ENCODE measurements at regions not wholly inside any gene's neighbourhood (a gene's known extent, or its start where the extent isn't known, plus 50 kb on each side); places are given as distances from the start of the nearest gene placed in this dataset.
"Not testable (repeated sequence)": the region's sequence is repeated elsewhere in the genome, so short reads cannot be mapped to it uniquely, and the experiment has no call there.

GRCh38 chr3:153221748-153222162 lies 59.7 kb downstream of the RAP2B start:
- peak; percentile 52 to 61 for DNase-seq (ENCODE audit: low read depth in 2 of 2)

- not testable (repeated sequence) for DNase-seq (ENCODE audit: low read depth in 2 of 2)
Observed at GRCh38 chr3:153226877-153227276, 64.9 kb downstream of the RAP2B start.

DNA sequence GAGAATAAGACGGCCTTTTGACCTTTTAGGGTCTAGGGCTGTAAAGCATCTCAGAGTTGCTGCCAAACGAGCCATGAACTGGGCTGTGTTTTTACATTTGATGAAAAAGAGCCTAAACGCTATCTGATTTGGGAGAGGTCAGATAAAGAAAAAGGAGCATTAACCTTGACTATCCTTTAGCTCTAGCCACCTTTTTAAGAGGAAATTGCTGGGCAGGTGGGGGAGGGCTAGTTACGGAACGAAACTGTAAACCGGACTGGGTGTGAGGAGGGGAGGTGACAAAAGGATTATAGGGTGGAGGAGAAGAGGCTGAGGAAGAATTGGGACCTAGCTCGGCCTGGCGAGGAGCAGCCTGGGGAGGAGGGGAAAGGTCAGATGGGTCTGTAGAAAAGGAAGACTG lies 68.4 kb downstream of the RAP2B start:
- not testable (repeated sequence) for DNase-seq (ENCODE audit: low read depth in 2 of 2)

DNA sequence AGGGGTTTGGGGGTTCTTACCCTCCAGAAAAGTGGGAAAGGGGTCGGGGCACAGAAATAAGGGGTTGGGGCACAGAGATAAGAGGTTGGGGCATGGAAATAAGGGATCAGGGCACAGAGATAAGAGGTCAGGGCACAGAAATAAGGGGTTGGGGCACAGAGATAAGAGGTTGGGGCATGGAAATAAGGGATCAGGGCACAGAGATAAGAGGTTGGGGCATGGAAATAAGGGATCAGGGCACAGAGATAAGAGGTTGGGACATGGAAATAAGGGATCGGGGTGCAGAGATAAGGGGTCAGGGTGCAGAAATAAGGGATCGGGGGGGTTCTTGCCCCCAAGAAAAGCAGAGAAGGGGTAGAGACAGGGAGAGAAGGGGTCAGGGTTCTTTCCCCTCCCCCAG lies 69.2 kb downstream of the RAP2B start:
- DNase-seq (ENCODE audit: low read depth in 2 of 2), result not testable (repeated sequence)

GRCh38 chr3:153232050-153232752 lies 70.2 kb downstream of the RAP2B start:
- DNase-seq (ENCODE audit: low read depth in 2 of 2), result not testable (repeated sequence)

DNA sequence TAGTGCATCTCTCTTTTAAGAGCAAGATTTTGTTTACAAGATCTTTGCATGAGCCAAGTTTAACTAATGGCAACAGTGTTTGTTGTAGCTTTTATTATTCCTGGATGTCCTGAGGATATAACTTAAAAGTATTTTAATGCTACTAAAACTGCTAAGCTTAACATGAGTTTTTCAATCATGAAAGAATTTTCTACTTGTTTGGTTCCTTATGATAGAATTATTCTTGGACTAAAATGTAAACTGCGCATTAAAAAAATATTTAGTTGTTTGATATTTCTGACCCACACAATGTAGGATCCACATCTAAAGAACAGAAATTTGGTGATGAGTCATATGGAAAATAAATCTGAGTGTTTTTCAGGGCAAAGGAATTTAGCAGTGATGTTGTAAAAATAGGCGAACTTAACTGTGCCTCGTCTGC lies 70.8 kb downstream of the RAP2B start:
- DNase-seq (ENCODE audit: low read depth in 2 of 2), result no peak

DNA sequence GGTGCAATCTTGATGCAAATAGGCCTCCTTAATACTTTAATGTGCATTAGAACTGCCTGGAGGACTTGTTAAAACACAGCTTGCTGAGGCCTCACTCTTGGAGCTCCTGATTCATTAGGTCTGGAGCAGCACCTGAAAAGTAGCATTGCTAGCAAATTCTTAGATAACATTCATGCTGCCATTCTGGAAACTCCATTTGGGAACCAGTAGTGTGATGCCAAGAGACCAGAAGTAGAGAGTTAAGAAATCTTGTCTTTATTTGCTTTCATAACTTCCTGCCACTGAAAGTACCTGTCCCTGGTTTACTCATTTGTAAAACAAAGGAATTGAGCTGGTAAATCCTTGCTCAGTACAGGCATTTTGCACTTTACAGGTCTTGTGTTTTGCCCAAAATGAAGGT lies 72.0 kb downstream of the RAP2B start:
- DNase-seq (ENCODE audit: low read depth in 2 of 2), result no peak

DNA sequence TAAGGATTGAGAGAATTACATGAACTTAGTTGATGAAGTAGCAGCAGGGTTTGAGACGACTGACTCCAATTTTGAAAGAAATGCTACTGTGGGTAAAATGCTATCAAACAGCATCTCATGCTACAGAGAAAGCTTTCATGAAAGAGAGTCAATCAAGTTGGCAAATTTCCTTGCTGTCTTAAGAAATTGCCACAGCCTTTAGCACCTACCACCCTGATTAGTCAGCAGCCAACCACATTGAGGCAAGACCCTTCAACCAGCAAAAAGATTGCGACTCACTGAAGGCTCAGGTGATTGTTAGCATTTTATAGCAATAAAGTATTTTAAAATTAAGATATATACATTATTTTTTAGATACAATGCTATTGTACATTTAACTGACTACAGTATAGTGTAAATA lies 80.9 kb downstream of the RAP2B start:
- peak; percentile 6 to 16 for DNase-seq (ENCODE audit: low read depth in 2 of 2)

DNA sequence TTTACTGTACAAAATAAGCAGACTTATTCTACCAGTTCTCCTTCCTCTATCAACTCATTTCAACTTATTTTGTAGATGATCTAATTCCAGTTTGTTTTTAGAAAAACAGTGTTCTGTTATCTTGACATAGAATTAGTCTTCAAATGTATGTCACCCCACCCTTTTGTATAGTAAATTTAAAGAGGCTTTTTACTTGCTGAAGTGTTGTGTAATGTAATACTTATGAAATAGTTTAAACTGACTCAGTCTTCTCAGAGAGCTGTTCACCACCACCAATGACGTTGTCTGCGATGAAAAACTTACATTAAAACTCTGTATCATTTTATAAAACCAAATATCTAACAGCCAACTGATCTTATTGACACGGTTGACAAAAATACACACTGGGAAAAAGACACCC lies 82.9 kb downstream of the RAP2B start:
- DNase-seq (ENCODE audit: low read depth in 2 of 2), result no peak

- no peak for DNase-seq (ENCODE audit: low read depth in 2 of 2)
Observed at GRCh38 chr3:153245661-153246060, 83.6 kb downstream of the RAP2B start.

- DNase-seq (ENCODE audit: low read depth in 2 of 2), result no peak
Observed at GRCh38 chr3:153246331-153246730, 84.3 kb downstream of the RAP2B start.

GRCh38 chr3:153246806-153247205 lies 84.8 kb downstream of the RAP2B start:
- DNase-seq (ENCODE audit: low read depth in 2 of 2), result no peak

GRCh38 chr3:153247331-153248330 lies 85.6 kb downstream of the RAP2B start:
- DNase-seq (ENCODE audit: low read depth in 2 of 2), result no peak

GRCh38 chr3:153248835-153249234 lies 86.8 kb downstream of the RAP2B start:
- not testable (repeated sequence) for DNase-seq (ENCODE audit: low read depth in 2 of 2)

GRCh38 chr3:153249906-153250305 lies 87.9 kb downstream of the RAP2B start:
- no peak for DNase-seq (ENCODE audit: low read depth in 2 of 2)

- no peak for DNase-seq (ENCODE audit: low read depth in 2 of 2)
Observed at GRCh38 chr3:153250446-153250845, 88.4 kb downstream of the RAP2B start.

- DNase-seq (ENCODE audit: low read depth in 2 of 2), result no peak
Observed at GRCh38 chr3:153252963-153253362, 90.9 kb downstream of the RAP2B start.

GRCh38 chr3:153254361-153254760 lies 92.3 kb downstream of the RAP2B start:
- no peak for DNase-seq (ENCODE audit: low read depth in 2 of 2)

- DNase-seq (ENCODE audit: low read depth in 2 of 2), result no peak
Observed at GRCh38 chr3:153257673-153258351, 95.8 kb downstream of the RAP2B start.

- DNase-seq (ENCODE audit: low read depth in 2 of 2), result no peak
Observed at GRCh38 chr3:153259956-153260355, 97.9 kb downstream of the RAP2B start.

- DNase-seq (ENCODE audit: low read depth in 2 of 2), result no peak
Observed at GRCh38 chr3:153260681-153261080, 98.7 kb downstream of the RAP2B start.

GRCh38 chr3:153266619-153267018 lies 104.6 kb downstream of the RAP2B start:
- DNase-seq (ENCODE audit: low read depth in 2 of 2), result no peak
